Nucleus accumbens (tissue), 56 donors: ENCODE measurements at regions not wholly inside any gene's neighbourhood (a gene's known extent, or its start where the extent isn't known, plus 50 kb on each side); places are given as distances from the start of the nearest gene placed in this dataset.

Experiments used
- DNase-seq, 56 donors: peaks; one replicate each; lab custom pipeline; 2025; lab: John Stamatoyannopoulos, UW

- DNase-seq, result no peak
These were observed 51.9 kb upstream of the PTPRS start for GRCh38 chr19:5392486-5392885.

GRCh38 chr19:5393088-5393487 lies 52.5 kb upstream of the PTPRS start:
- no peak for DNase-seq

GRCh38 chr19:5394551-5395505 lies 54.2 kb upstream of the PTPRS start:
- peak in 2 of 56 donors; percentile 15 to 22 for DNase-seq

GRCh38 chr19:5395556-5395955 lies 54.9 kb upstream of the PTPRS start:
- DNase-seq, result no peak

- no peak for DNase-seq
These were observed 55.7 kb upstream of the PTPRS start for GRCh38 chr19:5396096-5396939.

- no peak for DNase-seq
These were observed 56.4 kb upstream of the PTPRS start for GRCh38 chr19:5396963-5397362.

- peak in 3 of 56 donors; percentile 8 to 19 (median 17) for DNase-seq
These were observed 57.2 kb upstream of the ZNRF4 start for GRCh38 chr19:5397804-5398692.

- no peak for DNase-seq
These were observed 56.5 kb upstream of the ZNRF4 start for GRCh38 chr19:5398693-5399057.

- DNase-seq, result peak in 34 of 56 donors; percentile 1 to 74 (median 24)
These were observed 51.1 kb upstream of the ZNRF4 start for GRCh38 chr19:5403968-5404640.
